GM12878 (cell line): ENCODE measurements at regions not wholly inside any gene's neighbourhood (a gene's known extent, or its start where the extent isn't known, plus 50 kb on each side); places are given as distances from the start of the nearest gene placed in this dataset.

ENCODE experiments used
- ATAC-seq: fragments of 200-7000 bp; cut with Tn5 transposase; 3 replicates; pipeline ENCODE4 v1.9.1; 2020; ENCODE audit warnings: mild to moderate bottlenecking, moderate library complexity
- BruUV-seq: library from RNA; stranded (reverse); fragments of 400-500 nt; replicated peaks from 2 replicates; lab custom pipeline; 2021; lab: Mats Ljungman, UMichigan
- CTCF ChIA-PET: fragments of 300-600 bp; sonication (Branson Sonifier 250); formaldehyde crosslinking; extraction: SDS; loops from one replicate; lab custom pipeline; 2021; ENCODE audit warnings: inconsistent platforms; lab: Yijun Ruan, JAX
- POLR2A ChIA-PET: fragments of 350-600 bp; formaldehyde crosslinking; extraction: SDS; loops from one replicate; lab custom pipeline; 2021; ENCODE audit warnings: inconsistent platforms; lab: Charles Lee
- RAD21 ChIA-PET: fragments of 300-600 bp; sonication (Branson Sonifier 250); formaldehyde crosslinking; loops from one replicate; lab custom pipeline; 2023; ENCODE audit warnings: antibody characterized with exemption; ENCODE audit not compliant: unreplicated experiment; lab: Charles Lee
- SMC1A ChIA-PET: fragments of 300-600 bp; sonication (Branson Sonifier 250); formaldehyde crosslinking; loops from one replicate; lab custom pipeline; 2023; ENCODE audit not compliant: unreplicated experiment, uncharacterized antibody; lab: Charles Lee
- DNase-seq: peaks from one replicate; pipeline ENCODE4 v3.0.0-alpha.2; 2011; ENCODE audit warnings: low read depth, low spot score
- FAIRE-seq: peaks from 3 replicates; lab custom pipeline; 2011; peaks lifted over from hg19 to GRCh38; lab: Jason Lieb, UNC
- H2AFZ ChIP-seq: 2 replicates; pipeline ENCODE4 v1.6.0; 2011; ENCODE audit warnings: low read depth, low read length, control low read depth; ENCODE audit not compliant: control insufficient read depth
- H3K27ac ChIP-seq: 2 replicates; pipeline ENCODE4 v1.5.1; 2011; ENCODE audit warnings: control low read depth; ENCODE audit not compliant: control insufficient read depth, insufficient read depth
- H3K27me3 ChIP-seq, 2 experiments: replicated peaks in 1 of 2; 2 replicates each; pipeline versions ENCODE4 v1.6.0 to v1.6.1; 2011; ENCODE audit warnings: low read length in 1 of 2; ENCODE audit not compliant: control insufficient read depth in 2 of 2, insufficient read depth in 2 of 2
- H3K36me3 ChIP-seq, 2 experiments: 2 replicates each; pipeline ENCODE4 v1.5.1; 2011; ENCODE audit warnings: low read length in 1 of 2; ENCODE audit not compliant: control insufficient read depth in 2 of 2, insufficient read depth in 2 of 2
- H3K4me1 ChIP-seq: 2 replicates; pipeline ENCODE4 v1.6.1; 2011; ENCODE audit warnings: mild to moderate bottlenecking, low read length, moderate library complexity, mixed read lengths; ENCODE audit not compliant: control insufficient read depth, insufficient read depth
- H3K4me2 ChIP-seq: 2 replicates; pipeline ENCODE4 v1.6.0; 2011; ENCODE audit warnings: control low read depth; ENCODE audit not compliant: control insufficient read depth, insufficient read depth
- H3K4me3 ChIP-seq: fragments of 200-600 bp; sonication (generic); 2 replicates; pipeline ENCODE4 v1.5.1; 2016
- H3K79me2 ChIP-seq: 2 replicates; pipeline ENCODE4 v1.6.0; 2011; ENCODE audit warnings: low read length; ENCODE audit not compliant: control insufficient read depth, insufficient read depth
- H3K9ac ChIP-seq: 2 replicates; pipeline ENCODE4 v1.8.0; 2011; ENCODE audit warnings: low read length, control low read depth, mixed read lengths; ENCODE audit not compliant: control insufficient read depth, insufficient read depth
- H3K9me3 ChIP-seq: replicated peaks from 3 replicates; pipeline ENCODE4 v1.5.1; 2011; ENCODE audit warnings: mild to moderate bottlenecking, low read length; ENCODE audit not compliant: control insufficient read depth, insufficient read depth
- H4K20me1 ChIP-seq: 2 replicates; pipeline ENCODE4 v1.6.0; 2011; ENCODE audit not compliant: control insufficient read depth, insufficient read depth
- BACH1 ChIP-seq: fragments of 450-650 bp; IDR thresholded peaks from 2 replicates; pipeline ENCODE4 v1.6.1; 2017; ENCODE audit warnings: mild to moderate bottlenecking, borderline replicate concordance
- BCL11A ChIP-seq: IDR thresholded peaks from 2 replicates; pipeline ENCODE4 v1.6.1; 2011; ENCODE audit warnings: low read depth, low read length
- DPF2 ChIP-seq: fragments of 450-650 bp; IDR thresholded peaks from 2 replicates; pipeline ENCODE4 v1.6.1; 2017; ENCODE audit warnings: mild to moderate bottlenecking
- E2F8 ChIP-seq: fragments of 450-650 bp; IDR thresholded peaks from 2 replicates; pipeline ENCODE4 v1.6.1; 2018; ENCODE audit warnings: mild to moderate bottlenecking, low read depth, moderate library complexity; ENCODE audit not compliant: partially characterized antibody
- EED ChIP-seq: sonication (generic); IDR thresholded peaks from 2 replicates; pipeline ENCODE4 v1.6.1; 2016; ENCODE audit warnings: antibody characterized with exemption, low read depth
- FOXM1 ChIP-seq: IDR thresholded peaks from 2 replicates; pipeline ENCODE4 v1.6.1; 2012; ENCODE audit warnings: low read depth, mild to moderate bottlenecking, inconsistent platforms, low read length, moderate library complexity
- HDAC2 ChIP-seq: fragments of 200-600 bp; sonication (generic); IDR thresholded peaks from 2 replicates; pipeline ENCODE4 v1.6.1; 2017
- HDGF ChIP-seq: fragments of 450-650 bp; IDR thresholded peaks from 2 replicates; pipeline ENCODE4 v1.6.1; 2016; ENCODE audit warnings: antibody characterized with exemption
- JUNB ChIP-seq: IDR thresholded peaks from 2 replicates; pipeline ENCODE4 v1.6.1; 2016; ENCODE audit warnings: antibody characterized with exemption, mild to moderate bottlenecking
- NR2C1 ChIP-seq: fragments of 450-650 bp; IDR thresholded peaks from 2 replicates; pipeline ENCODE4 v1.6.1; 2017; ENCODE audit warnings: antibody characterized with exemption, mild to moderate bottlenecking, moderate library complexity
- PML ChIP-seq: IDR thresholded peaks from 2 replicates; pipeline ENCODE4 v1.6.1; 2012; ENCODE audit warnings: low read length, inconsistent platforms
- POLR2A ChIP-seq: IDR thresholded peaks from 2 replicates; pipeline ENCODE4 v1.6.1; 2011; ENCODE audit warnings: low read depth, mild to moderate bottlenecking, low read length
- USF2 ChIP-seq: IDR thresholded peaks from 2 replicates; pipeline ENCODE4 v1.6.1; 2011; ENCODE audit warnings: low read depth, low read length, improper control_type of control experiment, borderline replicate concordance
- ZBTB33 ChIP-seq: fragments of 450-650 bp; IDR thresholded peaks from 2 replicates; pipeline ENCODE4 v1.6.1; 2017; ENCODE audit warnings: mild to moderate bottlenecking
- WGBS: methylation state at CpG from one replicate; pipeline ENCODE4 v1.1.6; 2016; ENCODE audit warnings: low lambda C conversion rate; ENCODE audit not compliant: insufficient replicate concordance, insufficient coverage; ENCODE audit errors: missing lambda C conversion rate; 5-methylcytosine and 5-hydroxymethylcytosine counted together
- in situ Hi-C: fragments of 300-500 bp; cut with MboI; formaldehyde crosslinking; loops from 9 replicates; pipeline ENCODE4 v1.14.3; 2018; ENCODE audit warnings: mixed read lengths
- intact Hi-C: fragments of 100-400 bp; cut with micrococcal nuclease; formaldehyde crosslinking; loops from one replicate; pipeline ENCODE4 v1.14.2; 2022; ENCODE audit not compliant: unreplicated experiment

- Histone ChIP-seq H4K20me1 (no peaks in the 10 kb centered on the region), H3K79me2 (no peaks in the 10 kb centered on the region), H3K4me2 (no peak overlapping the region), H3K27ac (no peak overlapping the region), H3K4me1 (no peaks in the 10 kb centered on the region), H3K9ac (no peak overlapping the region), H3K9me3 (no peaks in the 10 kb centered on the region), H3K27me3 (no peaks in the 10 kb centered on the region)
- in situ Hi-C loops (no loop called here), intact Hi-C loops (no loop called here)
- FAIRE-seq, result no peak
- POLR2A ChIA-PET, result no interaction called here
- no peak for DNase-seq
- SMC1A ChIA-PET, result interaction anchor here (0.5 kb wide), 1 partner anchor 44 kb away, joined by 3 read pairs; no protein-coding TSS in a partner anchor
- CTCF ChIA-PET, result no interaction called here
- BruUV-seq, result no TSS peak
- no peak for TF ChIP-seq DPF2
- TF ChIP-seq USF2, result no peak
- no peak for TF ChIP-seq POLR2A
- no peak for TF ChIP-seq HDAC2
- no peak for TF ChIP-seq BACH1
- TF ChIP-seq EED, result no peak
- no peak for TF ChIP-seq NR2C1
- TF ChIP-seq FOXM1, result no peak
- TF ChIP-seq BCL11A, result no peak
- TF ChIP-seq, all 136 proteins: peak for 0
- Histone ChIP-seq H3K36me3 (no peaks in the 10 kb centered on the region), H2AFZ (no peak overlapping the region), H3K4me3 (no peak overlapping the region)
- WGBS, result 29% methylated on average over 1 of the region's 1 CpG
- RAD21 ChIA-PET, result no interaction called here
- peak; percentile 56; the same call in 2 of the 3 replicates for ATAC-seq
Measured at GRCh38 chr4:134695433-134695832, 493.8 kb upstream of the PABPC4L start.

- ATAC-seq (no peak), FAIRE-seq (no peak), DNase-seq (no peak)
- intact Hi-C loops, result no loop called here
- Histone ChIP-seq H3K27me3 (no peaks in the 10 kb centered on the region), H3K4me2 (no peak overlapping the region), H3K79me2 (no peaks in the 10 kb centered on the region), H2AFZ (no peak overlapping the region), H4K20me1 (no peaks in the 10 kb centered on the region), H3K9me3 (no peaks in the 10 kb centered on the region), H3K27ac (no peak overlapping the region), H3K4me1 (no peaks in the 10 kb centered on the region), H3K36me3 (no peaks in the 10 kb centered on the region), H3K4me3 (no peak overlapping the region), H3K9ac (no peak overlapping the region)
- ChIA-PET POLR2A (no interaction called here), CTCF (no interaction called here), SMC1A (no interaction called here), RAD21 (no interaction called here)
- WGBS, result 20% methylated on average over 2 of the region's 2 CpGs
- no TSS peak for BruUV-seq
- in situ Hi-C loops, result no loop called here
- TF ChIP-seq ZBTB33 (no peak), HDGF (no peak), JUNB (no peak), DPF2 (no peak), PML (no peak), E2F8 (no peak)
Measured at GRCh38 chr4:134691915-134692314, 490.3 kb upstream of the PABPC4L start.
